ENCODE measurements at regions not wholly inside any gene's neighbourhood (a gene's known extent, or its start where the extent isn't known, plus 50 kb on each side); places are given as distances from the start of the nearest gene placed in this dataset.

DNA sequence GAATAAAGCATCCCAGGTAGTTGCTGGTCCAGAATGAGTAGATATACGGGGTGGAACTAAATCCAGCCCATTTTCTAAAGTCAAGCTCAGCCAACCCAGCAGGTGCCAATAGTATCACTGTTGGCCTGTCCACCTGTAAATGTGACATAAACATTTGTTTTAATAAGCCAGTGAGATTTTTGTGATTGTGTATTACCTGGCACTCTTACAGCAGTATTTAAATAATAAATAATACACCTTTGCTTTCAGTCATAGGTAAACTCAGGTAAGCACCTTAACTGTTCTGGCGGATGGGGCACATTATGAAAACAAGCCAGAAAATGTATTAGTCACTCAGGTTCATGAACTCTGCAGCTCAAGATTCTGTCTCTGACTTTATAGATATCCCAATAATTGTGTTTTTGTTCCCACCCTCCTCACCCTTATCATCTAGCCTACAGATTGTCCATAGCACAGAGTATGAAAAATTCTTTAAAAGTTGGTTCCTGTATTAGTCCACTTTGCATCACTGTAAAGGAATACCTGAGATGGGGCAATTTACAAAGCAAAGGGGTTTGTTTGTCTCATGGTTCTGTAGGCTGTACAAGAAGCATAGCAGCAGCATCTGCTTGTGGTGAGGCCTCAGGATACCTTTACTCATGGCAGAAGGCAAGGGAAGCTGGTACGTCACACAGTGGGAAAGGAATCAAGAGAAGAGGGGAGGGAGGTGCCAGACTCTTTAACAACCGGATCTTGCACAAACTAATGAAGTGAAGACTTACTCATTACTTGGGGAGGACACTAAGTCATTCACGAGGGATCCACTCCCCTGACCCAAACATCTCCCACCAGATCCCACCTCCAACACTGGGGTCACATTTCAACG lies 73.0 kb upstream of the CYRIA start:
- TF ChIP-seq CTCF (IDR thresholded peaks at IDR 0.05): no peak

GRCh38 chr2:16737812-16738211 lies 72.2 kb upstream of the CYRIA start:
- H3K27me3 ChIP-seq (ENCODE audit: control insufficient read depth in 1 of 2, insufficient read depth in 2 of 2, low read length in 2 of 2): peaks cover 2 to 4% of the 10 kb centered on the region in 2 experiments
- ATAC-seq (ENCODE audit: poor library complexity) (no peak), DNase-seq (no peak)
- Mint-ChIP-seq H3K4me3 (no peak overlapping the region), H3K4me1 (ENCODE audit: low read depth) (no peaks in the 10 kb centered on the region), H3K27ac (no peak overlapping the region), H3K9me3 (no peaks in the 10 kb centered on the region), H3K36me3 (ENCODE audit: low read depth) (no peaks in the 10 kb centered on the region), H3K27me3 (peaks cover 14% of the 10 kb centered on the region)
- no peak overlapping the region for H3K27ac ChIP-seq (ENCODE audit: low read depth in 1 of 2, low read length in 2 of 2)
- TF ChIP-seq CTCF (IDR thresholded peaks at IDR 0.05): no peak
- intact Hi-C loops (cut with DNase I, micrococcal nuclease): no loop called here
- H3K36me3 ChIP-seq (ENCODE audit: insufficient read depth, low read length): no peaks in the 10 kb centered on the region
- POLR2A ChIA-PET: no interaction called here
- no peaks in the 10 kb centered on the region for H3K4me1 ChIP-seq (ENCODE audit: insufficient read depth, low read length)
- CTCF ChIA-PET: no interaction called here
- peaks cover 0 to 3% of the 10 kb centered on the region in 2 experiments for H3K9me3 ChIP-seq (ENCODE audit: control insufficient read depth in 1 of 2, insufficient read depth in 1 of 2, low read length in 2 of 2)
- no peak overlapping the region for H3K4me3 ChIP-seq (ENCODE audit: low read length)

More for the DNA sequence above, 73.0 kb upstream of the CYRIA start:
- DNase-seq (no peak), ATAC-seq (ENCODE audit: poor library complexity) (no peak)
- Mint-ChIP-seq H3K9me3 (no peaks in the 10 kb centered on the region), H3K4me1 (ENCODE audit: low read depth) (no peaks in the 10 kb centered on the region), H3K27ac (no peak overlapping the region), H3K36me3 (ENCODE audit: low read depth) (no peaks in the 10 kb centered on the region), H3K27me3 (peaks cover 14% of the 10 kb centered on the region), H3K4me3 (no peak overlapping the region)
- H3K27me3 ChIP-seq (ENCODE audit: control insufficient read depth in 1 of 2, insufficient read depth in 2 of 2, low read length in 2 of 2): peaks cover 1 to 2% of the 10 kb centered on the region in 2 experiments
- no peak overlapping the region for H3K27ac ChIP-seq (ENCODE audit: low read depth in 1 of 2, low read length in 2 of 2)
- no peaks in the 10 kb centered on the region for H3K9me3 ChIP-seq (ENCODE audit: control insufficient read depth in 1 of 2, insufficient read depth in 1 of 2, low read length in 2 of 2)
- intact Hi-C loops (cut with DNase I, micrococcal nuclease): no loop called here
- no peaks in the 10 kb centered on the region for H3K4me1 ChIP-seq (ENCODE audit: insufficient read depth, low read length)
- ChIA-PET POLR2A (no interaction called here), CTCF (no interaction called here)
- no peak overlapping the region for H3K4me3 ChIP-seq (ENCODE audit: low read length)
- H3K36me3 ChIP-seq (ENCODE audit: insufficient read depth, low read length): no peaks in the 10 kb centered on the region

- POLR2A ChIA-PET: no interaction called here
- Mint-ChIP-seq H3K4me3 (no peak overlapping the region), H3K4me1 (ENCODE audit: low read depth) (no peaks in the 10 kb centered on the region), H3K36me3 (ENCODE audit: low read depth) (no peaks in the 10 kb centered on the region), H3K27me3 (peaks cover 14% of the 10 kb centered on the region), H3K9me3 (no peaks in the 10 kb centered on the region), H3K27ac (no peak overlapping the region)
- H3K4me3 ChIP-seq (ENCODE audit: low read length): no peak overlapping the region
- TF ChIP-seq CTCF (IDR thresholded peaks at IDR 0.05): no peak
- H3K27me3 ChIP-seq (ENCODE audit: control insufficient read depth in 1 of 2, insufficient read depth in 2 of 2, low read length in 2 of 2): peaks cover 2 to 4% of the 10 kb centered on the region in 2 experiments
- CTCF ChIA-PET: no interaction called here
- ATAC-seq (ENCODE audit: poor library complexity): no peak
- no peak overlapping the region for H3K27ac ChIP-seq (ENCODE audit: low read depth in 1 of 2, low read length in 2 of 2)
- intact Hi-C loops (cut with DNase I, micrococcal nuclease): no loop called here
- H3K9me3 ChIP-seq (ENCODE audit: control insufficient read depth in 1 of 2, insufficient read depth in 1 of 2, low read length in 2 of 2): peaks cover 0 to 3% of the 10 kb centered on the region in 2 experiments
- H3K4me1 ChIP-seq (ENCODE audit: insufficient read depth, low read length): no peaks in the 10 kb centered on the region
- no peak for DNase-seq
- H3K36me3 ChIP-seq (ENCODE audit: insufficient read depth, low read length): no peaks in the 10 kb centered on the region
Measured at GRCh38 chr2:16736633-16737032, 71.0 kb upstream of the CYRIA start.
